ENCODE measurements at regions not wholly inside any gene's neighbourhood (a gene's known extent, or its start where the extent isn't known, plus 50 kb on each side); places are given as distances from the start of the nearest gene placed in this dataset.

DNA sequence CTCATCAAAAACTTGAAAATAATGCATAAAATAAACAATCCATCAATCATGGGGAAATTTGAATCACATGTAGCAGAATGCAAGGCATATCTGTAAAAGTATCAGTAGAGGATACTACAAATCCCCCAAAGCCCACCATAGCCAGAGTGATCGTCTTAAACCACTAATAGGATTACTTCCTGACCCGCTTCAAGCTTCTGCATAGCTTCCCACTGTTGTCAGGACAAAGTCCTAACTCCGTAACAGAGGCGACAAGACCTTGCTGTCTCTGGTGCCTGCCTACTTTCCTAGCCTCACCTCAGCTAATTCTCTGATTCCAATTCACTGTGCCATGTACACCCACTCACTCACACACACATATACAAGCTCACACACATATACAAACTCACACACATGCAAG is 161.2 kb upstream of the NFIA start:
- no peak for TF ChIP-seq CTCF (IDR thresholded peaks at IDR 0.05)
- TF ChIP-seq POLR2A (IDR thresholded peaks at IDR 0.05), result no peak

Measured in lower leg skin (tissue), 3 donors.